C4-2B (cell line): ENCODE measurements at regions not wholly inside any gene's neighbourhood (a gene's known extent, or its start where the extent isn't known, plus 50 kb on each side); places are given as distances from the start of the nearest gene placed in this dataset.

Experiments used
- CTCF ChIP-seq: fragments of 450-650 bp; conservative IDR thresholded peaks from 2 replicates; pipeline ENCODE4 v1.5.1; 2017; ENCODE audit warnings: mild to moderate bottlenecking
- ZFX ChIP-seq: fragments of 450-650 bp; IDR thresholded peaks from 2 replicates; pipeline ENCODE4 v1.6.1; 2017

GRCh38 chr13:73258406-73258805 lies 199.6 kb downstream of the KLF5 start:
- no peak for TF ChIP-seq ZFX
- no peak for TF ChIP-seq CTCF
